Cardiac fibroblast (primary cell): ENCODE measurements at regions not wholly inside any gene's neighbourhood (a gene's known extent, or its start where the extent isn't known, plus 50 kb on each side); places are given as distances from the start of the nearest gene placed in this dataset.

ENCODE experiments used
- DNase-seq, 2 donors: peaks; one replicate each; pipeline versions ENCODE4 v3.0.0 to v3.0.0-alpha.2; 2010; ENCODE audit warnings: low read depth in 2 of 2
- H3K4me3 ChIP-seq, 2 donors: replicated peaks in 1 of 2; 1 replicate in 1 of 2; 2 replicates in 1 of 2; pipeline ENCODE4 v1.5.1; 2011; ENCODE audit warnings: low read depth in 2 of 2, low read length in 2 of 2, mild to moderate bottlenecking in 2 of 2, moderate library complexity in 1 of 2
- CTCF ChIP-seq: IDR thresholded peaks from one replicate; pipeline ENCODE4 v1.5.1; 2011; ENCODE audit warnings: low read depth, mild to moderate bottlenecking, low read length, inconsistent platforms

GRCh38 chr5:67358186-67358585, 161.6 kb upstream of the CD180 start:
- TF ChIP-seq CTCF = no peak
- H3K4me3 ChIP-seq = no peak overlapping the region
- no peak for DNase-seq

- no peak for DNase-seq
- no peak for TF ChIP-seq CTCF
- H3K4me3 ChIP-seq = no peak overlapping the region
These were observed 158.6 kb upstream of the CD180 start for GRCh38 chr5:67355120-67355713.

GRCh38 chr5:67353500-67354450, 157.2 kb upstream of the CD180 start:
- TF ChIP-seq CTCF = no peak
- peak; percentile 36 to 49 for DNase-seq
- H3K4me3 ChIP-seq = no peak overlapping the region

GRCh38 chr5:67350618-67351201, 154.1 kb upstream of the CD180 start:
- no peak overlapping the region for H3K4me3 ChIP-seq
- no peak for TF ChIP-seq CTCF
- DNase-seq = peak in 1 of 2 donors; percentile 15

- TF ChIP-seq CTCF = no peak
- no peak for DNase-seq
- no peak overlapping the region for H3K4me3 ChIP-seq
These were observed 153.6 kb upstream of the CD180 start for GRCh38 chr5:67350185-67350584.

GRCh38 chr5:67347821-67348220, 151.2 kb upstream of the CD180 start:
- DNase-seq = no peak
- no peak overlapping the region for H3K4me3 ChIP-seq
- no peak for TF ChIP-seq CTCF
